HUES48 (cell line): ENCODE measurements at regions not wholly inside any gene's neighbourhood (a gene's known extent, or its start where the extent isn't known, plus 50 kb on each side); places are given as distances from the start of the nearest gene placed in this dataset.

Experiments used
- H3K27ac ChIP-seq: one replicate; pipeline ENCODE4 v1.7.0; 2013; ENCODE audit warnings: low read depth, low read length, inconsistent platforms
- H3K27me3 ChIP-seq: 2 replicates; pipeline ENCODE4 v1.6.1; 2013; ENCODE audit warnings: mild to moderate bottlenecking, low read length; ENCODE audit not compliant: control insufficient read depth, insufficient read depth
- H3K36me3 ChIP-seq: 2 replicates; pipeline ENCODE4 v1.6.1; 2013; ENCODE audit warnings: low read length; ENCODE audit not compliant: control insufficient read depth, insufficient read depth
- H3K4me1 ChIP-seq: 2 replicates; pipeline ENCODE4 v1.6.1; 2013; ENCODE audit warnings: mild to moderate bottlenecking, low read length; ENCODE audit not compliant: control insufficient read depth, insufficient read depth
- H3K4me3 ChIP-seq: 2 replicates; pipeline ENCODE4 v1.5.1; 2013; ENCODE audit warnings: mild to moderate bottlenecking, low read depth, low read length
- H3K9ac ChIP-seq: 2 replicates; pipeline ENCODE4 v1.6.1; 2013; ENCODE audit warnings: mild to moderate bottlenecking, low read depth, low read length, moderate library complexity
- H3K9me3 ChIP-seq: 2 replicates; pipeline ENCODE4 v1.6.1; 2013; ENCODE audit warnings: low read length; ENCODE audit not compliant: control insufficient read depth, insufficient read depth

DNA sequence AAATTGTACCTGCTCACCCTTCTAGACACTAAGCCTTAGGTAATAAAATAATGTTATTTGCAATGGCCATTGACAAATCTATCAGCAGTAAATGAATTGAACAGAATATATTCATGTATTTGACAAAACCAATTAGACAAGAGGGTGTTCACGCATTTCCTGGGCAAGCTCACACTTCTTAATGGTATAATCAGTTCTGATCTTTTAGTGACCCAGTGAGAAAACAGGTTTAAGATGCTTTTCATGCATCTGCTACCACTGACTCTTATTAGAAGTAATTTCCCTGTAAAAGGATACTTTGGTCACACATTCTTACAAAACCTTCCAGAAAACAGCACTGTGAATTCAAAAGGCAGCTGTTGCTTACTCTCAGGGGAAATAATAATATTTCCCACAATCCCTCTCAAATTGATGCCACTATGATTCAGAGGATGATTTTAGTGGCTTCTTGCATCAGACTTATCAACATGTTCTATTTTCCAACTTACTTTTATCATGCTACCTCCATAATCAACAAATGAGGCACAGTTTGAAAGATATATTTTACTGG lies 313.9 kb upstream of the NWD2 start:
- Histone ChIP-seq H3K4me3 (no peak overlapping the region), H3K9me3 (no peaks in the 10 kb centered on the region; the same call in 1 of the 2 replicates), H3K9ac (no peak overlapping the region), H3K4me1 (no peaks in the 10 kb centered on the region), H3K27me3 (no peaks in the 10 kb centered on the region), H3K36me3 (no peaks in the 10 kb centered on the region), H3K27ac (no peak overlapping the region)

DNA sequence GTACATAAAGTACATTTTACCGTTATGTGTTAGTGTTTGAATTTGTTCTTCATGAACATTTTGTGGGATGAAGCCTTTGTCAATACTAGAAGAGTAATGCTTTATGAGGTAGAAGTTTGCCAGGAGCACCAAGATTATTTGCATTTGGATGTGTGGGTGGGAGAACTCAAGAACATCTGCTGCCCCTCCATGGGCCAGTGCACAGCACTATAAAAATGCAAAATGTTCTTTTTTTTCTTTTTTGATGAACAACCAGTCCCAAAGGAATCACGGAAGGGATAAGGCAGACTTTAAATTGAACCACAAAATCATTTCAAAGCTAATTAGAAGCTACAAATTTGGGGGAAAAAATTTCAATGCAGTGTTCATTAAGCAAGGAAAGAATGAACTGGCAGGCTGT lies 300.3 kb upstream of the NWD2 start:
- no peaks in the 10 kb centered on the region for H3K36me3 ChIP-seq
- H3K27ac ChIP-seq, result no peak overlapping the region
- H3K27me3 ChIP-seq, result no peaks in the 10 kb centered on the region
- no peaks in the 10 kb centered on the region for H3K4me1 ChIP-seq
- no peak overlapping the region for H3K9ac ChIP-seq
- H3K9me3 ChIP-seq, result no peaks in the 10 kb centered on the region
- H3K4me3 ChIP-seq, result no peak overlapping the region

GRCh38 chr4:36961420-36961819 lies 283.1 kb upstream of the NWD2 start:
- Histone ChIP-seq H3K36me3 (no peaks in the 10 kb centered on the region), H3K27me3 (no peaks in the 10 kb centered on the region), H3K4me3 (no peak overlapping the region)

GRCh38 chr4:36966756-36967460 lies 277.6 kb upstream of the NWD2 start:
- H3K4me1 ChIP-seq, result no peaks in the 10 kb centered on the region
- H3K27ac ChIP-seq, result no peak overlapping the region
- H3K36me3 ChIP-seq, result no peaks in the 10 kb centered on the region
- H3K27me3 ChIP-seq, result no peaks in the 10 kb centered on the region
- H3K9ac ChIP-seq, result no peak overlapping the region
- H3K4me3 ChIP-seq, result no peak overlapping the region
- H3K9me3 ChIP-seq, result no peaks in the 10 kb centered on the region

More at GRCh38 chr4:36961420-36961819, 283.1 kb upstream of the NWD2 start:
- Histone ChIP-seq H3K9ac (no peak overlapping the region), H3K27ac (no peak overlapping the region), H3K9me3 (no peaks in the 10 kb centered on the region), H3K4me1 (no peaks in the 10 kb centered on the region)

GRCh38 chr4:36979533-36979932 lies 265.0 kb upstream of the NWD2 start:
- no peak overlapping the region for H3K27ac ChIP-seq
- H3K9me3 ChIP-seq, result no peaks in the 10 kb centered on the region
- no peak overlapping the region for H3K9ac ChIP-seq
- H3K36me3 ChIP-seq, result no peaks in the 10 kb centered on the region
- H3K4me1 ChIP-seq, result no peaks in the 10 kb centered on the region
- H3K4me3 ChIP-seq, result no peak overlapping the region
- H3K27me3 ChIP-seq, result no peaks in the 10 kb centered on the region

DNA sequence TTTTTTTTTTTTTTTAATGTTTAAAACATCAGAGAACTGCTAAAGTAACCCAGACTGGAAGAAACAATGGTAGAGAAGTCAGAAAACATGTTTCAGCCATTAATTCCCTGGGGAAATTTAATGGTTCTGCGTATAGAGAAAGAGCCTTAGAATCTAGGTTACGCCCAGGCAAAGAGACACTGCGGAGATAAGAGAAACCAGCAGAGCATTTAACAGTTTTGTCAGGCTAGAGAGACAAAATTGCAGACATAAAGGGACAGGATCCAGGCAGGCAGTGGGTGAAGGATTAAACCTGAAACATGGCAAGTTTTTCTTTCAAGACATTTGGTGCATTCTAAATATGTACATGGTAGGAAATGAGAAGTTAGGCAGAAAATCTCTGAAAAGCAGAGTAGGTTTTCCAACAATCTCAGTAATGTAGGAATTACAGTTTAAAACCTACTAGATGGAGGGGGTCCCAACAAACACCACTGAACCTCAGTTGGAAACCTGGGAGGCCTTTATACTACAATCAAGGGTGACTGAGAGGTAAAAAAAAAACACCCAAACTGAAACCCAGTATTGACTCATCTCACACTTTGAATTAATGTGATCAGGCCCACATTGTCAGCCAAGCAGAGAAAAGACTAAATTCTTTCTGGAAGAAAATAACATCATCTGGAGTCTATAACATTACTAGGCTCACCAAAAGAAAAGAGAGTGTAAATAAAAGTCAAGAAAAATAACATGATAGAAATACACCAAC lies 254.2 kb upstream of the NWD2 start:
- H3K27ac ChIP-seq, result no peak overlapping the region
- H3K27me3 ChIP-seq, result no peaks in the 10 kb centered on the region
- no peaks in the 10 kb centered on the region for H3K36me3 ChIP-seq
- H3K9me3 ChIP-seq, result no peaks in the 10 kb centered on the region
- no peak overlapping the region for H3K4me3 ChIP-seq
- H3K4me1 ChIP-seq, result no peaks in the 10 kb centered on the region
- no peak overlapping the region for H3K9ac ChIP-seq

DNA sequence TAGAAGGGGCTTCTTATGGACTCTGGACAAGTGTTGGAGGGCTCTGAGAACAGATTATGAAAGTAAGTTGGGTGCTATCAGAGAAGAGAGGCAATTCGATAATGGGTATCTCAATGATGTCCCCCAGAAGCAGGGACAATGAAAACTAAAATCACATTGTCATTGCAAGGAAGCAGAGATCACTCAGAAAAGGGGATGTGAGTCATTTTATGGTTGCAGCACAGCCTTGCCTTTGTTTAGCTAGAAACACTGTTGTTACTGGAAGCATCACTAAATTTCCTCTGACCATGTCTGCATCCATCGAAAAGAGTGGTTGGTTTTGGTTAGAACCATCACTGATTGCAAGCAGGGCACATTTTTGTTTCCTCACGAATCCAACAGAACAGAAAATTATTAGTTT lies 246.8 kb upstream of the NWD2 start:
- Histone ChIP-seq H3K27ac (no peak overlapping the region), H3K27me3 (no peaks in the 10 kb centered on the region), H3K9ac (no peak overlapping the region), H3K9me3 (no peaks in the 10 kb centered on the region), H3K36me3 (no peaks in the 10 kb centered on the region), H3K4me3 (no peak overlapping the region), H3K4me1 (0 out of 2 replicates have a peak, but pooled peaks cover 5% of the 10 kb centered on the region)

DNA sequence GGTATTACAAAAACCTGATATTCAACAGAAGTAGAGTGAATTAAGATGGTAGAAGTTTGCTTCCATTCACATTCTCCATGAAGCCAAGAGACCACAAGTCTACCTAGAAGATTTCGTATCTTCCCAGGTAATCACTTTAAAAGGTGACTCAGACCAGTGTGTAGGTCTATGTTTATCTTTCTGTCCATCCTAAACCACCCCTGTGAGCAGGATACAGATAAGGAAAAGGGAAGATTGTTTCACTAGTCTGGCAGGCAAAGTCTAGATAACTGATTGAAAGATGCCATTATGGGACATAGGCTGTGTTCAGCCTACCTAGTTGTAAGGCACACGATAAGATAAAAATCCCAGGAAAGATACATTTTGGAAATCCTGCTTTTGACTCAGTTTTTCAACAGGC lies 244.3 kb upstream of the NWD2 start:
- Histone ChIP-seq H3K27ac (no peak overlapping the region), H3K9ac (no peak overlapping the region), H3K27me3 (no peaks in the 10 kb centered on the region), H3K4me1 (0 out of 2 replicates have a peak, but pooled peaks cover 5% of the 10 kb centered on the region), H3K36me3 (no peaks in the 10 kb centered on the region), H3K4me3 (no peak overlapping the region), H3K9me3 (peaks cover 5% of the 10 kb centered on the region; the same call in 1 of the 2 replicates)

DNA sequence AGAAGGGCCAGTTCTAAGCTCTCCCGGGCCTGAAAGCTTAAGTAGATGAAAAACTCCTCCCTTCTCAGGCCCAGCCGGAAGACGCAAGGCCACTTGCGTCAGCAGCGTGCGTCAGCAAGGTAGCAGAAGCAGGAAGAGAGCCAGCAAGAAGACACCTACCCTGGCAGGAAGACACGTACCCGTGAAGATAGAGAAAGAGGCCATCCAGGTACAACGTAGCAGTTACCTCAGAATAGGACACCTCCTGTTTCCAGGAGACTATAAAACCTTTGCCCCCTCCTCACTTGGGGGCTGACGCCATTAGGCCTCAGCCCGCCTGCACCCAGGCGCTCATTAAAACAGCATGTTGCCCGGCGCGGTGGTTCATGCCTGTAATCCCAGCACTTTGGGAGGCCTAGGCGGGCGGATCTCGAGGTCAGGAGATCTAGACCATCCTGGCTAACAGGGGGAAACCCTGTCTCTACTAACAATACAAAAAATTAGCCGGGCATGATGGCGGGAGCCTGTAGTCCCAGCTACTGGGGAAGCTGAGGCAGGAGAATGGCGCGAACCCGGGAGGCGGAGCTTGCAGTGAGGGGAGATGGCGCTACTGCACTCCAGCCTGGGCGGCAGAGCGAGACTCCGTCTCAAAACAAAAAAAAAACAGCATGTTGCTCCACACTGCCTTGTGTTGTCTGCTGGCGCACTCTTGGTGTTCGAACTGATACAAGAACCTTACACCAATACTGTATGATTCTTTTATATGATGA lies 242.7 kb upstream of the NWD2 start:
- Histone ChIP-seq H3K4me3 (no peak overlapping the region), H3K27ac (no peak overlapping the region), H3K9me3 (peaks cover 5% of the 10 kb centered on the region; the same call in 1 of the 2 replicates), H3K36me3 (no peaks in the 10 kb centered on the region), H3K27me3 (no peaks in the 10 kb centered on the region), H3K4me1 (0 out of 2 replicates have a peak, but pooled peaks cover 5% of the 10 kb centered on the region), H3K9ac (no peak overlapping the region)

DNA sequence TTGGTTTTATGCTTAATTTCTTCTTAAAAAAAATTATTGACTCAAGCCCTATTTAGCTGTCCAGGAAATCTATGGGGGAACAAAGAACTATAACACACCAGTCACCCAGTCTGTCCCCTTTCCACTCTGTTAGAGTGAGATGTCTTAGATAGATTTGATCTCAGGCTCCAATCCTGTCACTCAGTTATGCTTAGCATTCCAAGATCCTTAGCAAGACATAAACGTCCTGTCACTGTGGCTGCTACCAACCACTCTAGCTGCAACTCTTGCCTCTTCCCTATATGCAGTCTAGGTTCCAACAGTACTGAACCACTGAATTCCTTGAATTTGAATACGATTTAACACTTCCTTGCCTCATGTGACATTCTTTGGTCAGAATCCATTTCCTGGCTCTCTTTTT lies 241.9 kb upstream of the NWD2 start:
- Histone ChIP-seq H3K36me3 (no peaks in the 10 kb centered on the region), H3K4me1 (0 out of 2 replicates have a peak, but pooled peaks cover 5% of the 10 kb centered on the region), H3K9ac (no peak overlapping the region), H3K4me3 (no peak overlapping the region), H3K9me3 (peaks cover 5% of the 10 kb centered on the region; the same call in 1 of the 2 replicates), H3K27ac (no peak overlapping the region), H3K27me3 (no peaks in the 10 kb centered on the region)
